HG03558 (cell line): ENCODE measurements at regions not wholly inside any gene's neighbourhood (a gene's known extent, or its start where the extent isn't known, plus 50 kb on each side); places are given as distances from the start of the nearest gene placed in this dataset.
"Not testable (repeated sequence)": the region's sequence is repeated elsewhere in the genome, so short reads cannot be mapped to it uniquely, and the experiment has no call there.

Experiments used
- ATAC-seq: cut with Tn5 transposase; IDR thresholded peaks from one replicate; pipeline ENCODE4 v1.9.1; 2021; ENCODE audit warnings: moderate number of reproducible peaks; ENCODE audit not compliant: unreplicated experiment; ENCODE audit errors: extremely low read depth

- no peak for ATAC-seq
These were observed 737.8 kb upstream of the INTU start for GRCh38 chr4:126894963-126895362.

GRCh38 chr4:126895988-126896570 lies 736.7 kb upstream of the INTU start:
- no peak for ATAC-seq

- ATAC-seq, result no peak
These were observed 735.7 kb upstream of the INTU start for GRCh38 chr4:126897038-126897437.

GRCh38 chr4:126898815-126899214 lies 733.9 kb upstream of the INTU start:
- ATAC-seq, result no peak

DNA sequence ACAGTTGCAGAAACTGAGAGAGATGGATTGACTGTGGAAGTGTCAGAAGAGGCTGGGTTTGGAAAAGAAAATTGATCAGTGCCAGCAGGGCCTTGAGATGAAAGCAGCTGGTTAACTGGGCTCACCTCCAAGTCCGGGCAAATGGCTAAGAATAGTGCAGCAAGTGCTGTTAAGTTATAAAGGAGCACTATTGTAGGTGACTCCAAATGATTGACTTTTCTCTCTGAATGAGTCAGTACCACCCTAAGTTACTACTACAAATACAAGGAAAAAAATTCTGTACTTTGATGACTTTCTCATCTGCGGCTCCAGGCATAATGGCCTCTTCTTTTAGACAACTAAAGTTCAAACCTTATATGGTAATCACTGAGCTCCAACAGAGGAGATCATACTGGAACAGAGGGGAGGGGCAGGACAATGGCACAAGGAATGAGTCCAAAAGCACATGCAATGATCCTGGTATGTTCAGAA lies 733.4 kb upstream of the INTU start:
- ATAC-seq, result no peak

GRCh38 chr4:126906466-126906865 lies 726.3 kb upstream of the INTU start:
- ATAC-seq, result no peak

GRCh38 chr4:126907389-126907788 lies 725.4 kb upstream of the INTU start:
- ATAC-seq, result no peak

- no peak for ATAC-seq
These were observed 716.6 kb upstream of the INTU start for GRCh38 chr4:126916049-126916625.

- no peak for ATAC-seq
These were observed 716.1 kb upstream of the INTU start for GRCh38 chr4:126916626-126917140.

DNA sequence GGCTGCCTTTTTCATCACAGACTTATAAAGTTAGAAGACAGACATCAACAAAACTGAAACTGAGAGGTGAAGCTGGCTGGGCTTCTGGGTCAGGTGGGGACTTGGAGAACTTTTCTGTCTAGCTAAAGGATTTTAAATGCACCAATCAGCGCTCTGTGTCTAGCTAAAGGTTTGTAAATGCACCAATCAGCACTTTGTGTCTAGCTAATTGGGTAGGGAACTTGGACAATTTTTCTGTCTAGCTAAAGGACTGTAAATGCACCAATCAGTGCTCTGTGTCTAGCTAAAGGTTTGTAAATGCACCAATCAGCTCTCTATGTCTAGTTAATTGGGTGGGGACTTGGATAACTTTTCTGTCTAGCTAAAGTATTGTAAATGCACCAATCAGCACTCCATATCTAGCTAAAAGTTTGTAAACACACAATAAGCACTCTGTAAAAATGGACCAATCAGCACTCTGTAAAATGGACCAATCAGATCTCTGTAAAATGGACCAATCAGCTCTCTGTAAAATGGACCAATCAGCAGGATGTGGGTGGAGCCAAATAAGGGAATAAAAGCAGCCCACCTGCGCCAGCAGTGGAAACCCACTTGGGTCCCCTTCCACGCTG lies 710.3 kb upstream of the INTU start:
- not testable (repeated sequence) for ATAC-seq

GRCh38 chr4:126924237-126924636 lies 708.5 kb upstream of the INTU start:
- no peak for ATAC-seq

DNA sequence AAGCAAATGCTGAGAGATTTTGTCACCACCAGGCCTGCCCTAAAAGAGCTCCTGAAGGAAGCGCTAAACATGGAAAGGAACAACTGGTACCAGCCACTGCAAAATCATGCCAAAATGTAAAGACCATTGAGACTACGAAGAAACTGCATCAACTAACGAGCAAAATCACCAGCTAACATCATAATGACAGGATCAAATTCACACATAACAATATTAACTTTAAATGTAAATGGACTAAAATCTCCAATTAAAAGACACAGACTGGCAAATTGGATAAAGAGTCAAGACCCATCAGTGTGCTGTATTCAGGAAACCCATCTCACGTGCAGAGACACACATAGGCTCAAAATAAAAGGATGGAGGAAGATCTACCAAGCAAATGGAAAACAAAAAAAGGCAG lies 702.7 kb upstream of the INTU start:
- not testable (repeated sequence) for ATAC-seq

DNA sequence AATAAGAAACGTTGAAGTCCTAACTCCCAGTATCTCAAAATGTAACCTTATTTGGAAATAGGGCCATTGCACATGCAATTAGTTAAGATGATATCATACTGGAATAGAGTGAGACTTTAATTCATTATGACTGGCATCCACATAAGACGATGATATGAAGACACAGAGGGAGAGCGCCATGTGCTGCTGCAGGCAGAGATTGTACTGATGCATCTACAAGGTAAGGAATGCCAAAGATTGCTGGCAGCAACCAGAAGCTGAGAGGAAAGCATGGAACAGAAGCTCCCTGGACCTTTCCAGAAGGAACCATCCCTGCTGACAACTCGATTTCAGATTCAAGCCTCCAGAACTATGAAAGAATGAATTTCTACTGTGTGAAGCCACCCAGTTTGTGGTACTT lies 697.0 kb upstream of the INTU start:
- no peak for ATAC-seq

- no peak for ATAC-seq
These were observed 695.4 kb upstream of the INTU start for GRCh38 chr4:126937342-126937741.

DNA sequence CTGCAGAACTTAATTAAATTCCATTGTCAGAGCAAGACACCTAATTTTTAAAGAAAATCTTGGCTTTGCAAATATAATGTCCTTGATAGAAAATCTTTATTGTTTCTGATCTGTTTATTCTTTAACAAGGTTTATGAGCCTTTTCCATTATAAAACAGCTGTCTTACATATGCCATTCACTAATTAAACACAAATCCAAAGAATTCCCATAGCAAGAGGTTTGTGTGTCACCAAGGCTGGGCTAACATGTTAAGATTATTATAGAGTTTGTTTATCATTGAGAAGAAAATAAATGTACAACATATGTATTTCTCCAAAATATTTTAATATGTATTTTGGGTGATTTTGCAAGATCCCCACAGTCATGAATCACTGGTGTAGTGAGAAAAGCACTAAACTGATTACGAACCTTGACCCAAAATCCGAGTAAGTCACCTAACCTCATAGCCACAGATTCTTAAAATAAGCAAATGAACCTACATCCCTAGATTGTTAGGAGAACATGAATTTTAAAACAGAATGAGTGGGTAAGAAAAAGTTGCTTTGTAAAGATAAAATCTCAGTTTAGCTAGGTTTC lies 694.8 kb upstream of the INTU start:
- no peak for ATAC-seq

GRCh38 chr4:126939401-126939800 lies 693.4 kb upstream of the INTU start:
- ATAC-seq, result no peak

DNA sequence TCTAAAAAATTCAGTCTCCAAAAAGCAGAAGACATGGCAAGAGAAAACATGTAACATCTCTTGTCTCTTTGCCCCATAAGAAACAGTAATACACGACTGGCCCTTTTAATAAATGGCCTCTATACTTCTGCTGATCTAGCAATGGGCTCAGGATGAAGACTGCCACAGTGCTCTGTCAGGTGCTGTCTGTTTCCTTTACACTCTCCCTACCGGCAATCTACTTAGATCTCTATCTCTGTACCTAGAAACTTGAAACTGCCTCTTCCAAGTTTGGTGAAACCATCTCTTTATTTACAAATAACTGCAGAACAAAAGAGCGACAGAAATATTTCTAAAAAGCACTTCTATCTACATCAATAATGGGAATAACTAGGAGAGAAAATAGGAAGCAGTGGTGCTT lies 685.2 kb upstream of the INTU start:
- no peak for ATAC-seq

DNA sequence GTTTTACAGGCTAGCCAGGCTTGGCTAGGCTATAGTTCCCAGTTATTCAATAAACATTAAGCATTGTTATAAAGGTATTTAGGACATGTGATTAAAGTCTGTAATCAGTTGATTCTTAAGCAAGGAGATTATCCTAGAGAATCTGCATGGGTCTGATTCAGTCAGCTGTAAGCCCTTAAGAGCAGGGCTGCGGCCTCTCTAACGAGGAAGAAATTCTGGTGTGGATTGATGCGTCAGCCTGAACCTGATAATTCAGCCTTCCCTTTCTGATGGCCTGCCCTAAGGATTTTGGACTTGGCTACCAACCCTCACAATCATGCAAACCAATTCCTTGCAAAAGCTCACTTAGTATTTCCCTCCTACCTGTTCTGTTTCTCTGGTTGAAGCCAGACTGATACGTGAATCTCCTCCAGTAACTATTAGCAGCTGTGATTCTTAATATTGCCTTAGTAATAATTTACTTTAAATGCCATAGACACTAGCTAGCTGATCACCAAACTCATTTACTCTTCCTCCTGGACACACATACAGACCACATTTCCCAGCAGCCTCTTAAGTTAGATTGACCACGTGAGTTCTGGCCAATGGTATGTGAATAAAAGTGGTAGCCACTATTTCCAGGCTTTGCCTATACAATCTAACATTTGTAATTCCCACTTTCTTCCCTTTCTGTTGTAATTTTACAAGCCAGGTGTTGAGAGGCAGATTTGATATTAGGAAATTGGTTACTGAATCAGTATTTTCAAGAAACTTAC lies 678.0 kb upstream of the INTU start:
- no peak for ATAC-seq

GRCh38 chr4:126955292-126956183 lies 677.2 kb upstream of the INTU start:
- ATAC-seq, result no peak
